NCI-H2081 (cell line): ENCODE measurements at regions not wholly inside any gene's neighbourhood (a gene's known extent, or its start where the extent isn't known, plus 50 kb on each side); places are given as distances from the start of the nearest gene placed in this dataset.

Source experiments
- DNase-seq, 2 experiments: peaks; one replicate each; lab custom pipeline; 2025; lab: John Stamatoyannopoulos, UW

DNA sequence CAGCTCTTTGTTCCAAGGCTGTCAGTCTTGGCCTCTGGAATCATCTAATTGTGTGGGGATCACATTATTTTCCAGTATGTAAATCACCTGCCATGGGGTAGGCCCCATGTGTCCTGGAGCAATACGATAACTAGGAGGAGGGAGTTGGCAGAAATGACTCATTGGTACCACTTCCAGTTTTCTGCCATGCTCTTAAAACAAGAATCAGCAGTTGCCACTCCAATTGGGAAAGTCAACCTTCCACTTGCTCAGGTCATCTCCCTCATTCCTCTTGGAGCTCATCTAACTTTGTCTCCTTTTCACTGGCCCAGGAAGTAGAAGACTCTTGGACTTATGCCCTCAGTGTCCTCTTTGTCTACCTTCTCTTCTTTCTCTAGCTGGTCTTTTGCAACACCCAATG, 487.0 kb downstream of the SLC4A3 start:
- no peak for DNase-seq

DNA sequence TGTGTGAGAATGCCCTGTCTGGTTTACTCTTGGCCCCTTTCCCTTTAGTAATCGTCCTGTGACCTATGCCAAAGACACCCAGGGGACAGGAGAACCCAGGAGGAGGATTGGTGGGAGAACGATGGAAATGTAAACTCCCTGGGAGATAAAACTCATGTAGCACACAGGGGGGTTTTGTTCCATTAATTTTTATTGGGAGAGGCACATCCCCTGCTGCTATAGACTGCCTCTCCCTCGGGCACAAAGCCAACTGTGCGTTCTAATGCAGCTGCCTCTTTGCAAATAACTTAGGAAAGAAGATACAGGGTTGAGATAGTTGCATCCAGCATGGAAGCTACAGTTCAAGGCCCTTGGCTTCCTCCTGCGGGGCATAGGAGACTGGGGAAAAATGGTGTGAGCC, 489.6 kb downstream of the SLC4A3 start:
- DNase-seq = peak in 1 of 2 experiments; percentile 43

GRCh38 chr2:220120041-220120440, 492.6 kb downstream of the SLC4A3 start:
- no peak for DNase-seq

GRCh38 chr2:220123751-220124150, 496.3 kb downstream of the SLC4A3 start:
- DNase-seq = peak in 1 of 2 experiments; percentile 76

- DNase-seq = no peak
Measured at GRCh38 chr2:220125551-220125950, 498.1 kb downstream of the SLC4A3 start.

- no peak for DNase-seq
Measured at GRCh38 chr2:220127311-220127710, 499.9 kb downstream of the SLC4A3 start.

- no peak for DNase-seq
Measured at GRCh38 chr2:220127876-220128275, 500.4 kb downstream of the SLC4A3 start.

DNA sequence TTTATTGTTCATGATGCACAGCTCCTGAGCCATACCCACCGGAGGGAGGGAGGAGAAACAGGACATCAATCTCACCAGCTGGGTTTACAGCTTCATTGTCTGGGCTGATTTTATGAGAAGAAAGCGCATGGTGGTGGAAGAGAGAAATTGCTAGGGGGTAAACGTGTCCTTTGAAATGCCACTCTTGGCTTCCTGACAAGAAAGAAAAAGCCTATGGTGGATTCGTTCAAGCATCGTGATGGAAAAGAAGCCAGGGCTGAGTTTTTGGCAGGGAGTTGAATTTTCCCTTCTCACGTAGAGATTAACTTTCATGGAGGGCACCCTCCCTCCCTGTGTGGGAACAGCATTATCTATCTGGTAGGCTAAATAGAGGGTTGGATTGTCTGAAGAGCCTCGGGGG, 502.0 kb downstream of the SLC4A3 start:
- DNase-seq = peak; percentile 32 to 59

DNA sequence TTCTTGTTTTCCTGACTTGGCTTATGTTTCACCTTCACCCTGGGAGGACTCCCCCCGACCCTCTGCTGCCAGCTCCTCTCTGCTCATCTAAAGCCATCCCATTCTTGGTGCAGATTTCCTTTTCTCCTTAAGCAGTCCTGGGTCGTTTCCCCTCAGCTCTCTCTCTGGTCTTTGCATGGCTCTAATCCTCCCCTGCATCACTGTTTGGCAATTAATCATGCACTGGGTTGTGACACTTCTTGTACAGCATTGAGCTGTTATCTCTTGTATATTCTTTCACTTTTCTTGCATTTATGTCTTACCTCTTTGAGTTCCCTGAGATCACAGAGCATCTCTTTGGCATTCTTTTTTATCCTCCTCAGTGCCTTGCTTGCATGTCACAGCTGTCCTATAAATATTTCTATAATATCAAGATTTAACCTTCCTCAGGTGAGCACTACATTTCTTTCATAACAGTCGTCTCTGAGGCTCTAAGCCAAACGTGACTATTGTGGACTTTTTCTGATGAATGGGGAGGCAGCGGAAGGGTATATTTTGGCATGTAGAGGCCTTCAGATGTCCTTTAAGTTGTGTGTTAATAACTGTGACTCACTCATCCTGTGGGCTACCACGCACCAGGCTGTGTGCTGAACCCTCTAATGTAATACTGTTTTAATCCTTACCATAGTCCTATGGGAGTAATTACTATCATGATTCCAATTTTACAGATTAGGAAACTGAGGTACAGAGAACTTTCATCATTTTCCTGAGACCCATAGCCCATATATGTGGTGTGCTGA, 507.5 kb downstream of the SLC4A3 start:
- DNase-seq = no peak

- no peak for DNase-seq
Measured at GRCh38 chr2:220143336-220143735, 515.9 kb downstream of the SLC4A3 start.

- no peak for DNase-seq
Measured at GRCh38 chr2:220144411-220144810, 517.0 kb downstream of the SLC4A3 start.

GRCh38 chr2:220147161-220148038, 520.0 kb downstream of the SLC4A3 start:
- DNase-seq = no peak

DNA sequence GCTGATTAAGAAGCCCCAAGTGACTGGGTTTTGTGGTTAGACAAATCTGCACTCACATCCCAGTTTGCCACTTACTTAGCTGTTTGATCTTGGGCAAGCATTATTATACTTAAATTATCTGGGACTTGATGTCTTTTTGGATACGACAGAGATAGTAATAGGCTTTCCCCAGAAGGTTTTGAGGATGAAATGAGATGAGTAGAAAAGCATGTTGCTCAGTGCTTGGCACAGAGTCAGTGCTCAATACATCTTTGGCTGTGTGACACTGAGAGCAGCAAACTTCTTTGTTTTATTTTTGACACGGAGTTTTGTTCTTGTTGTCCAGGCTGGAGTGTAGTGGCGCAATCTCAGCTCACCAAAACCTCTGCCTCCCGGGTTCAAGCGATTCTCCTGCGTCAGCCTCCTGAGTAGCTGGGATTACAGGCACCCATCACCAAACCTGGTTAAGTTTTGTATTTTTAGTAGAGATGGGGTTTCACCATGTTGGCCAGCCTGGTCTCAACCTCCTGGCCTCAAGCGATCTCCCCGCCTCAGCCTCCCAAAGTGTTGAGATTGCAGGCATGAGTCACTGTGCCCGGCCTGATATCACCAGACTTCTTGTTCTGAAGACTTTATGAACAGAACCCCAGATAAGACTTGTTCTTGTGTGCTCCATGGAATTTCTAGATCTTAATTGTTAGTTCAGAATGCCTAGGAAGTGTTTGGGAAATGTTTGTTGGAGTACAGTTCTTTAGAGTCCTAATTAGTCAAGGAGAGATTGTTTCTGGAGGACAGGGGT, 521.2 kb downstream of the SLC4A3 start:
- no peak for DNase-seq

GRCh38 chr2:220151341-220151740, 523.9 kb downstream of the SLC4A3 start:
- no peak for DNase-seq

DNA sequence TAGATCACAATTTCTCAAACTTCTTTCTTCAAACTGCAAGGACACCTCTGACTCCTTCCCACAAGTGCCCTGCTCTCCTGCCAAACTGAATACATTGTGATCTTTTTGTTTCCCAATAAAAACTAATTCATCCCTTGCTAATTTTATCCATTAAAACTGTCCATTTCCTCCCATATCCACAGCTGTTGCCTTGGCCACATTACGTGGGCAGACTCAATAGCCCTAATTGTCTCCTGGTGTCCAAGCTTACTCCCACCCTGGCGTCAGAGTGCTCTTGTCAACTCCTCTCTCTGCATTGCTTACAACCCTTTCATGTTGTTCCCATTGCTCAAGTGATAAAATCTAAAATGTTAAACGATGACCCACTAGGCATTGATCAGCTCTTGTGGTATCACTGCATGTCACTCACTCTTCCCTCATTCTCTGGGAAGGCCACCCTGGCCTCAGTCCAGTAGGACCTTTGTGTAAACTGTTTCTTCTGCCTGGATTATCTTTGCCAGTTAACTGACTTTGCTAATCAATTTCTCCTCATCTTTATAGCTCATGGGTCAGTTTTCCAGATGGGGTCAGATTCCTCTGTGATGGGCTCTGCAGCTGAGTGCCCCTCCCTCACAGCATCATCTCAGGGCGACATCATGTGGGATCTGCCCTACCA, 525.0 kb downstream of the SLC4A3 start:
- no peak for DNase-seq

DNA sequence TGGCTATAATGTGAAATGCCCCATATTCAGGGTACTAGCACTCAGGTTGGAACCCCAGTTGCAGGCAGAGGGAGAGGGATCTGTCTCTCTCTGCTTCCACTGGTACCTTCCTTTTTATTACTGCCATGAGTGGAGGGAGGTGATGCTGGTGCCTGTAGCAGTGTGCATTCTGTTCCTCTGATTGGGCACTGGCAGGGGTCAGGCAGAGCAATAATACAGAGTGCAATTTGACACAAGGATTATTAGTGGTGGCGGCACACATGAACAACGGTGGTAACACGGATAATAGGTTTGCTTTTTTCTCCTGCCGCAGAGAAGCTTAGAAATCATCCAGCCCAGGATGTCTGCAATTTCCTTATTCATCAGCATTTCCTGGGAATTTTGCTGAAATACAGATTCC, 525.7 kb downstream of the SLC4A3 start:
- no peak for DNase-seq

DNA sequence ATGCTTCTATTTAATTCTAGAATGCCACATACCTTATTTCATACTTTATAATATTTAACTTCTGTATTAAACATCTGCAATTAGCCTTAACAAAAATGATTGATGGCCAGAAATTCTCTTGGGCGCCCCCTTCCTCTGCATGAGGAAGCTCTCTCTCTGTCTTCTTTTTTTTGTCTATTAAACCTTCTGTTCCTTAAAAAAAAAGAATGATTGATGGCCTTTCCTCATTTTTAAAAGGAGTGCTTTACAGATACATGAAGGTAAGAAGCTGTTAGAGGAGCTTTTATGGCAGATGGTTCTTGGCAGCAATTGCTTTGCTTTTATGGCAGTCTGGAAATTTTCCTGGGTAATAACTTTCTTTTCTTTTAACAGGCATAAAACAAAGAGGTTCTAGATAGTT, 526.9 kb downstream of the SLC4A3 start:
- no peak for DNase-seq

DNA sequence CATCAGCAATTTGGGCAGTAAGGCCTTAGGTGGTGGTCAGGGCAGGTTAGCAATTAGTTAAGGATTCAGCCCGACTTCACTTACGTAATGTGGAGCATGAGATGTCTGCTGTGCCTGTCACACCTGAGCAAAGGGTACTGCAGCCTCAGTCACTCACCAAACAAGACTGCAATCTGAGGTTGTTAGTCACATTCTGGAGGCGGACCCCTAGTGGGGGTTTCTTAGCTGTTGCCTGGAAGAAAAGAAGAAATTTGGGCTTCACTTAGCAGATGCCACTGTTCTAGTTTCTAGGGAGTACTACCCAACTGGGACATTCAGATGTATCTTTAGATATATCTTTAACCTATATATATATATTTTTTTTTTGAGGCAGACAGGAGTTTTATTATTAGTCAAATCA, 529.9 kb downstream of the SLC4A3 start:
- no peak for DNase-seq

DNA sequence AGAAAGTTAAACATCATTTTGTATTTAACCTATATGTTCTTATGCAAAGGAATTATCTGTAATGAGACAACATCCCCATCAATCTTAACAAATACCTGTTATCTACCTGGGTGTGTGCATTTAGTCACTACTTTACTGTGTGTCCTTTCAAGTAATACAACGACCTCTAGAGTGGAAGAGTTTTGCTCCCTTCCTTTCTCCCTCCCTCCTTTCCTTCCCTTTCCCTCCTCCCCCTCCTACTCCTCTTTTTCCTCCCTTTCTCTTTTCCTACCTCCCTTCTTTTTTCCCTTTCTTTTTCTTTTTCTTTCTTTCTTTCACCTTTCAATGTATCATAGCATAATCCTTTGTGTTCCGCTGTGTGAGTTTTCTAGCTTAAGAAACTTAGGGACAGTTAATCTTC, 532.3 kb downstream of the SLC4A3 start:
- DNase-seq = no peak

GRCh38 chr2:220162320-220162719, 534.9 kb downstream of the SLC4A3 start:
- DNase-seq = no peak

DNA sequence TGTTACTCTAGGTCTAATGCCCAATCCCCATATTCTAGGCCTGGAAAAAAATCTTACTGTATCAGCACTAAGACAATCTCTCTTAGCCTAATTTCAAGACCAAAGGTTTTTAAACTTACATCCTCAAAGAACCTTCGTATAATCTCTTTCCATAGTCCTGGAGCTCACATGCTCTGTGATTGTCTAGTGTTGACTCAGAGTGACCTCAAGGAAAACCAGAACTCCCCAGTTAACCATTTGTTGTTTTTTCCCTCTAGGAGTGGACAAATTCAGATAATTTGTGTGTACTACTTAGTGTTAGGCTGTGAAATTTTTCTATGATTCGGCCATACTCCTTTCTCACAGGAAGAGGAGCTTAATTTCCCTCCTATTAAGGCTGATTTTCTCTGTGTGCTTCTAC, 536.1 kb downstream of the SLC4A3 start:
- DNase-seq = no peak

DNA sequence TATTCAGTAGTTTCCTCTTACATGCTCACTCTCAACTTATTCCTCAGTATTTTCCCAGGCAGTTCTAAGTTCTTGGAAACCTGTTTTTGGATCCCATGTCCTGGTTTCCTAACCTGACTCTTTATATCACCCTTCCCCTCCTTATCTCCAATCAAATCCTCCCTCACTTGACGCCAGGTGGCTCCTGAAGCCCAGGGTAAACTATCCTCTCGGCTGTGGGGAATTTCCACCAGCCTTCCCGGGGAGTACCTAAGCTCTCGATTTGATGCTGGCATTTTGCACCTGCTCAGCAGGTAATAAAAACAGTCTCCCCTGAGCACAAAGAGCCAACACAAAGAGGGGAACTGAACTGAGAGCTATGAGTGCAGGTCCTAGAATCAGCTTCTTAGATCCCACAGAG, 538.0 kb downstream of the SLC4A3 start:
- peak; percentile 48 to 78 for DNase-seq
